GM18861 (cell line): ENCODE measurements at regions not wholly inside any gene's neighbourhood (a gene's known extent, or its start where the extent isn't known, plus 50 kb on each side); places are given as distances from the start of the nearest gene placed in this dataset.

Experiments
- ATAC-seq: cut with Tn5 transposase; IDR thresholded peaks from one replicate; pipeline ENCODE4 v1.9.1; 2021; ENCODE audit not compliant: unreplicated experiment

DNA sequence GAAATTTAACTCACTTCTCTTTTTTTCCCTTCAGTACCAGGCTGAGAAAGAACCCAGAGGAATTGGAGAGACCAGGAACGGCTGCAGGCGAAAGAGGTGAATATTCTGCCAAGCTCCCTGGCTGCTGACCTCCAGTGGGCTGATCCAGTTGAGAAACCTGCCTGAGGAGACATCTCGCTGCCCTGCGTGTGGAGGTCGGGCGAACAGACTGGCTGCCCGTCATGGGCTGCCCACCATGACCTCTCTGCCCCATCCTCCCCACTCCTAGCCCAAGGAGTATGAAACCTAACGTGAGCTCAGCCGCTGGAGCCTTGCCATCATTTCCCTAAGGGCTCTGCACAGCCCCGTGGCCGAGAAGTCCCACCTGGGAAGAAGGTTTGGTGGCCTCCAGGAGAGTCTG lies 148.8 kb upstream of the SALL3 start:
- ATAC-seq, result no peak

DNA sequence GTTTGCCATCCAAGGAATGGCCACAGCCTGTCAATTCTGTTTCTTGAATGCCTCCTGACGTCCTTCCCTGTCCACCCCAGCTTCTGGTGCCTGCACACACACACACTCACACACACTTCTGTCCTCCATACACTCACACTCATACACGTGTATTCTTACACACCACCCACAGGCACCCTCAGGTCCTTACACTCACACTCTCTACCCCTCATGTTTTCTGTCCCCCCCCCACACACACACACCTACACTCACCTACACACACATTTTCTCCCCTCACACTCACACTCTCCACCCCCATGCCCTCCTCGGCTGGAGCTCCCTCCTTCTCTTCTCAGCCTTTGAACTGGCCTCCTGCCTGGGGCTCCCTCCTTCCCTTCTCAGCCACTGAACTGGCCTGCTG lies 148.0 kb upstream of the SALL3 start:
- no peak for ATAC-seq

DNA sequence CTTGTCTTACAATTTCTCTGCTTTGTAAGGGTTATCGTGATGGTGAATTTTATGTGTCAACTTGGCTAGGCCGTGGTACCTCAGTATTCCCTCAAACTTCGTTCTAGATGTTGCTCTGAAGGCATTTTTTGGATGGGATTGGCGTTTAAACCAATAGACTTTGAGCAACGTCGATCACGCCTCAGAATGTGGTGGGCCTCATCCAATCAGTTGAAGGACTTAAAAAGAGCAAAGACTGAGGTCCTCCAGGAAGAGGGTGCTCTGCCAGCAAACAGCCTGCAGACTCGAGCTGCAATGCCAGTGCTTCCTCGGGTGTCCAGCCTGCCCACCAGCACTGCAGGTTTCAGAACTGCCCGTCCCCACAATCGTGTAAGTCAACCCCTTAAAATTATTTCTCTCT lies 145.8 kb upstream of the SALL3 start:
- no peak for ATAC-seq

GRCh38 chr18:78836838-78837237 lies 142.8 kb upstream of the SALL3 start:
- ATAC-seq, result no peak

GRCh38 chr18:78837754-78838153 lies 141.9 kb upstream of the SALL3 start:
- no peak for ATAC-seq

GRCh38 chr18:78838183-78838582 lies 141.4 kb upstream of the SALL3 start:
- ATAC-seq, result no peak

- ATAC-seq, result no peak
Measured at GRCh38 chr18:78849046-78849445, 130.6 kb upstream of the SALL3 start.

DNA sequence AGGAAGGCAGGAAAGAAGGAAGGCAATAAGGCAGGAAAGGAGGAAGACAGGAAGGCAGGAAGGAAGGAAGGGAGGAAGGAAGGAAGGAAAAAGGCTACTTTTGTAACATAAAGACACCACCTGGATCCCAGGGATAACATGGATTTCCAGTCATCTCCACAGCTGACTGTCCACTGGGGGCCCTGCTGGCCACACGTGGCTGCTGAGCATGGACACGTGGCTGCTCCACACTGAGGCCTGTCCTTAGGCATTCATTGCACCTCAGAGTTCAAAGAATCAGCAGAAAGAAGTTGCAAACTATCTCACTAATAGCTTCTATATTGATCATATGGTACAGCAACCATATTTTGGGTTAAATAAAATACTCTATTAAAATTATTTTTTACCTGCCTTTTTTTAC lies 130.2 kb upstream of the SALL3 start:
- ATAC-seq, result no peak

DNA sequence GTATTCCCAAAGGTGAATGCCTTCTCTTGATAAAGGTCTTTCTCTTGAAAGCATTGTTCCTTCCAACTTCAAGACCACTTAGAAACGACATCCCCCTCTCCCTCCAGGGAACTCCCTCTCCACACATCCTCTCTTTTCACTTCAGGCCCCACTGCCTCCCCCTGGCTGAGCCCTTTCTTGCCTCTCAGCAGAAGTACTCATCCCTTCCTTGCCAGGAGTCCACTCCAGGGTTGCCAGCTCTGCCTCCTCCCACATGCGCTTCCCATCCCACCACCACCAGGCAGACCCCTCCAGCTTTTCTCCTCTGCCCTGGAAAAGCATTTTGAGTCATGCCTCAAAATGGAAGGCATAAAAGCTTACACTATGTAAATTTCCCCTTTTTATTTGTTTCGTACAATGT lies 126.3 kb upstream of the SALL3 start:
- no peak for ATAC-seq

GRCh38 chr18:78855188-78855587 lies 124.4 kb upstream of the SALL3 start:
- ATAC-seq, result no peak

DNA sequence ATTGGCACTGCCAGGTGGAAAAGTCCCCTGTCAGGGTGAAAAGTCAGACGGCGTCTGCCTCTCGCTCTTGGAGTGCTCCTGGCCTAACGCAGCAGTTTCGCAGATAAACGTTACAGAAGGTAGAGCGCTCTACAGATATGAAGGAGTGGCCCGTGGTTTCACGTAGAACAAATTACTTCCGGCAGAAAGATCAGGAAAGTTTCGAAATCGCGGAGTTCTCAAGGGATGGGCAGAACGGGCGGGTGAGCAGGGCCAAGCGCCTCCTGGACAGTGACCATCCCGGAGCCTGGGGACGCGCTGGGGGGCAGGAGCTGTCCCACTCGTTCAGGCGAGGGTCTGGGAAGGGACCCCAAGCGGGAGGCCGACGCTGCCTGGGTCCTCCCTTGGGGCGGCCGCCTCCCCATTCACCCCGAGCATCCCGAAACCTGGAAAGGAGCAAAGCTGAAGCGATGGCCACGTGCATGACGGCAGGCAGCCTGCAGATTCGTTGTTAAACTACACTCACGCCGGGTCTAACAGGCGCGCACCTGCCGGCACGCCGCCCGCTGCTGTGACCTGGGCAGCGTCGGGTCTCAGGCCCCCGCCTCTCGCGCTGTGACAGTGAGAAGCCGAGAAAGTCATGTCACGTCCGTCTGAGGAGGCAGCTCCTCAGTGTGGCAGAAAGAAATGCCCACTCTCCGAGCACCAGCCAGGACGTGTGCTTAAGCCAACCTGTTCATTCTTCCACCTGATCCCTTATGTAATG lies 122.9 kb upstream of the SALL3 start:
- ATAC-seq, result no peak

DNA sequence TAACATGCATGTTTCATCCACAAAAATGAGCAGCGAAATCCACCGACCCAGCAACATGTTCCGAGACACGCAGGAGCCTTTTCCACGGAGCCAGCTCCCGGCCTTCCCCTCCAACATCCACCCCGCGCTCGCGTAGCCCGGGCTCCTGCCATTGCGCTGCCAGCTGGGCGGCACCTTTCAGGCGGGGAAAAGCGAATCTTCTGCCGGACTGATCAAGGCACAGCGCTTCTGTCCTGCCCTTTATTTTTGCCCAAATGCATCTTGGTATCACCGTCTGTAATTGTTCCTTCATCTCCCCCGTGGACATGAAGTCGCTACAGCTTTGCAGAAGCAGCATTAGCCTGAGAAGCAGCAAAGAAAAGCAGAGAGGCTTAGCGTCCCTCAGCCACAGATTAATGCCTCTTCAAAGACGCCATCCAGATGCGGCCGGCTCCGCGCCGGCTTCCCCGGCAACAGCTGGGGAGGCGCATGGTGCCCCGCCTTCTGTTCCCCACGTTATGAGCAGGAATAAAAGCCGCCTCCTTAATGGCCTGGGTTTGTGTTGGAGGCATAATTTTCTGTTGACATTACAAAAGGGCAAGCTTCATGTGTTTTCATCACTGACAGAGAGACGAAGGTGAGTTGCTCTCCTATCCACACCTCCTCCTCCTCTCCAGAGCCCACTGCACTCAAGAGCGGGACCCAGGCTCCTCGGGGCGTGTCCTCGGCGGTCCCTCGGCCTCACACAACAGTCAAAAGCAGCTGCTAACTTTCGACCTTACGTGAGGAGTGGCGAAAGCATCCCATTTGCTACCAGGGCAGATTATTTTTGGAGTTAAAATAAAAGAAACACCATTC lies 122.1 kb upstream of the SALL3 start:
- ATAC-seq, result no peak

DNA sequence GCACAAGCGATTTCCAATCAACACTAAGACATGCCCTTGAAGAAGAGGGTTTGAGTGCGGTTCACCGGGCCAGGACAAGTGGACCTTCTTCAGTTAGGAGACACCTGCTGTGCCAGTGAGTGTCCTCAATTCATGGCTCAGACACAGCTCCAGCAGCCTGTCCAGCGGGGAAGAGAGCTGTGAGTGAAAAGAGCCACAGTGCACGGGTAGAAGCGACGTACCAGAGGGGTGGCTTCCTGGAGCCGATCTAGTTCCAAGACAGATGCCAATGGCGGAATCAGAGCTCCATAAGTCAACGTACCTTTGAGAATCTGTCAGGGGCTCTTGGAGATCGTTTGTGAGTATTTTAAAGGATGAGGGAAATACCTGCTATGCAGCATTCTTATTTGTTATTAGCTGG lies 119.9 kb upstream of the SALL3 start:
- ATAC-seq, result no peak

GRCh38 chr18:78860117-78860516 lies 119.5 kb upstream of the SALL3 start:
- no peak for ATAC-seq

- no peak for ATAC-seq
Measured at GRCh38 chr18:78861116-78861515, 118.5 kb upstream of the SALL3 start.

DNA sequence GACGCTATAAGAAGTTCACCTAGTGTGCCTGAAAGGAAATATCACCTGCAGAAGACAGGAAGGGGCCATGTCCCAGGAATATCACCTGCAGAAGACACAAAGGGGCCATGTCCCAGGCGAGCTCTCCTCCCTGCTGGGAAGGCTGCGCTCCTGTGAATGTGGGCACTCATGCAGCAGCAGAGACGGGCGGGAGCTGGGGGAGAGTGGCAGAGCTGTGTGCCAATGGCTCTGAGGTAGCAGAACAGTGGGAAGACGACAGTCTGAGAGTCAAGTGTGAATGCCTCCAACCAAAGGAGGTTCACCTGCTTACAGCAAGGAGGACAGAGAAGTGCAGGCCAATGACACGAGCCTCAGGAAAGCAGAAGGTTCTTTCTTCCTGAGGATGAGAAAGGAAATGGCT lies 117.9 kb upstream of the SALL3 start:
- no peak for ATAC-seq

GRCh38 chr18:78862395-78862794 lies 117.2 kb upstream of the SALL3 start:
- no peak for ATAC-seq

- no peak for ATAC-seq
Measured at GRCh38 chr18:78865056-78865598, 114.5 kb upstream of the SALL3 start.

- no peak for ATAC-seq
Measured at GRCh38 chr18:78865771-78866310, 113.8 kb upstream of the SALL3 start.

GRCh38 chr18:78867131-78867530 lies 112.5 kb upstream of the SALL3 start:
- ATAC-seq, result no peak

DNA sequence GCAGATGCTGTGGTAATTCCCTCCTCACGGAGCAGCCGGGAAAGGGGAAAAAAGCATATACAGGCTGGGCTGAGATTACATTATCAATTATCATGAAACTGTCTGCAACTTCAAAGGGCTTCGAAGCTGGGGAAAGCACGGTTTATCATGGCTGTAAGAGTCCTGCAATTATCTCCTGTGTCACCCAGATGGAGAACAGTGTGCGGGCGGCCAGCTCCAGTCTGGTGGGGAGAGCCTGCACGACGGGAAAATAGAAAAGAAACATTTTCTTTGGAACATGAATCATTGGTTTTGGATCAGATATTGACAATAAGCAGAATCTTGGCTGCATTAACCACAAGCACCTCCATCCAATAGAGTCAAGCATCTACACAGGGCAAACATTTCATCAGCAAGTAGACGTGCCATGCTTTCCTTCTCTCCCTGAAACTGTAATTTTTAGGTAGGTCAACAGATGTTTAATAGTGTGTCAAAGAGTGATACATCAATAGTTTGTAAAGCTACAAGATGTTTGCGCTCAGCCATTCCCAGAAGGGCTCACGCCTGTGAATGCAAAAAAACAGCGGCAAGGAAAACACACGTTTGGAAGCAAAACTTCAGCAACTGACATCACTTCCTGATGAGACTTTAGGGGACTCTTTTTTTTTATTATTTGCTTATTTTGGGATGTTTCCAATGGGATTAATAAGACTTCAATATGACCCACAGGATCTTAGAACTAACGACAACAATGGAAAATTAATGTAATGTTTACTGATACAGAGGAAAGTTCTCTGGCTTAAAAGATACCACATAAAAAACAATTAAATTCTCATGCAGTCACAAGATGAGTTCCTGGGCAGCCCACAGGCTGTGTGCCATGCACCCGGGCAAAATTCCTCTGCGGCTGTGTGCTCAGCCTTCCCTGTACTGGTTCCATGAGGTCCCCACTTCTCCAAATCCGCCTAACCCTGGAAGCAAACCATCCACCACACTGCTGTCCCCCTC lies 111.0 kb upstream of the SALL3 start:
- no peak for ATAC-seq
